ENCODE measurements at regions not wholly inside any gene's neighbourhood (a gene's known extent, or its start where the extent isn't known, plus 50 kb on each side); places are given as distances from the start of the nearest gene placed in this dataset.

- Histone ChIP-seq H3K4me2 (ENCODE audit: low read depth, low read length) (no peak overlapping the region), H3K56ac (ENCODE audit: extremely low read depth, insufficient read depth, low read length) (no peak overlapping the region), H3K9me1 (ENCODE audit: insufficient read depth, low read length) (no peaks in the 10 kb centered on the region), H4K5ac (ENCODE audit: low read depth, low read length) (no peak overlapping the region), H3K9me3 (ENCODE audit: control insufficient read depth, insufficient read depth, low read length) (no peaks in the 10 kb centered on the region), H3K14ac (replicated peaks; ENCODE audit: low read depth, low read length) (no peak overlapping the region), H3K36me3 (ENCODE audit: control insufficient read depth, insufficient read depth, low read length) (no peaks in the 10 kb centered on the region), H2AK9ac (replicated peaks; ENCODE audit: low read depth, low read length, poor library complexity) (no peak overlapping the region), H3K27ac (ENCODE audit: insufficient read depth, low read length) (no peak overlapping the region), H4K20me1 (ENCODE audit: insufficient read depth, low read length) (no peaks in the 10 kb centered on the region), H3K18ac (ENCODE audit: low read depth, low read length) (no peak overlapping the region), H2AK5ac (ENCODE audit: low read depth, low read length) (no peak overlapping the region), H3K79me1 (ENCODE audit: low read depth in 1 of 2, low read length in 2 of 2) (no peaks in the 10 kb centered on the region), H3K4me1 (ENCODE audit: control insufficient read depth, insufficient read depth, low read length) (no peaks in the 10 kb centered on the region), H4K91ac (ENCODE audit: insufficient read depth, low read depth, low read length) (no peak overlapping the region), H3K4me3 (ENCODE audit: insufficient read depth, low read depth, low read length) (no peak overlapping the region), H2BK15ac (ENCODE audit: low read depth, low read length) (no peak overlapping the region), H3K23ac (ENCODE audit: low read depth, low read length) (no peak overlapping the region), H3K9ac (ENCODE audit: low read depth, low read length) (no peak overlapping the region), H4K8ac (ENCODE audit: low read depth in 2 of 2, low read length in 2 of 2) (no peak overlapping the region), H3K4ac (ENCODE audit: low read depth, low read length) (no peak overlapping the region), H2BK120ac (ENCODE audit: low read depth, low read length) (no peak overlapping the region), H3K27me3 (ENCODE audit: control insufficient read depth, insufficient read depth, low read length) (no peaks in the 10 kb centered on the region), H2AFZ (replicated peaks; ENCODE audit: low read length, poor library complexity) (no peak overlapping the region), H2BK20ac (ENCODE audit: low read depth, low read length) (no peak overlapping the region), H2BK5ac (ENCODE audit: low read depth, low read length, poor library complexity, severe bottlenecking) (no peak overlapping the region)
- TF ChIP-seq CTCF (conservative IDR thresholded peaks at IDR 0.05; ENCODE audit: low read depth, low read length) (no peak), CEBPB (IDR thresholded peaks at IDR 0.05; ENCODE audit: low read depth, low read length) (no peak), RAD21 (IDR thresholded peaks at IDR 0.05; ENCODE audit: low read length) (no peak), CHD1 (IDR thresholded peaks at IDR 0.05; ENCODE audit: low read depth, low read length) (no peak), FOS (IDR thresholded peaks at IDR 0.05; ENCODE audit: low read depth, low read length) (no peak), RCOR1 (IDR thresholded peaks at IDR 0.05; ENCODE audit: insufficient replicate concordance, low read length) (no peak), USF2 (IDR thresholded peaks at IDR 0.05; ENCODE audit: low read depth, low read length) (no peak), ELK1 (IDR thresholded peaks at IDR 0.05; ENCODE audit: borderline replicate concordance, low read depth, low read length) (no peak), RFX5 (IDR thresholded peaks at IDR 0.05; ENCODE audit: low read depth, low read length) (no peak), POLR2A (IDR thresholded peaks at IDR 0.05; ENCODE audit: low read depth, low read length) (no peak), MXI1 (IDR thresholded peaks at IDR 0.05; ENCODE audit: borderline replicate concordance, low read depth, low read length) (no peak), BHLHE40 (IDR thresholded peaks at IDR 0.05; ENCODE audit: low read depth, low read length) (no peak), MAZ (IDR thresholded peaks at IDR 0.05; ENCODE audit: borderline replicate concordance, low read depth, low read length) (no peak), NFE2L2 (IDR thresholded peaks at IDR 0.05; ENCODE audit: low read depth, low read length) (no peak), MAFK (IDR thresholded peaks at IDR 0.05; ENCODE audit: low read depth, low read length) (no peak), SMC3 (IDR thresholded peaks at IDR 0.05; ENCODE audit: low read depth, low read length) (no peak)
- ATAC-seq (ENCODE audit: low read depth), result no peak
- no peak for DNase-seq
- POLR2A ChIA-PET (ENCODE audit: unreplicated experiment), result no interaction called here
- dilution Hi-C loops (cut with HindIII; ENCODE audit: low sequenced_read_pairs, unreplicated experiment), result no loop called here
- in situ Hi-C loops (cut with MboI; ENCODE audit: low sequenced_read_pairs), result no loop called here
- CTCF ChIA-PET, result no interaction called here
- no CpG with 5 or more reads among the region's 1 CpG for WGBS, 2 experiments (ENCODE audit: extremely low coverage in 2 of 2, insufficient read length in 1 of 2)
- intact Hi-C loops (cut with micrococcal nuclease), result no loop called here
- no TSS peak for BruUV-seq (replicated peaks)
Measured at GRCh38 chr14:42617005-42617404, 1010.3 kb downstream of the LRFN5 start.
